WI38 (cell line): ENCODE measurements at regions not wholly inside any gene's neighbourhood (a gene's known extent, or its start where the extent isn't known, plus 50 kb on each side); places are given as distances from the start of the nearest gene placed in this dataset.

ENCODE experiments used
- H3K4me3 ChIP-seq: 2 replicates; pipeline ENCODE4 v1.5.1; 2011; ENCODE audit warnings: low read depth, mild to moderate bottlenecking, control low read depth, low read length
- TF ChIP-seq, protein P1 (sequence below): IDR thresholded peaks from 2 replicates; pipeline ENCODE4 v1.5.1; 2012; ENCODE audit warnings: low read depth, mild to moderate bottlenecking, control low read depth, low read length

- H3K4me3 ChIP-seq, result no peak overlapping the region
- TF ChIP-seq, protein P1, sequence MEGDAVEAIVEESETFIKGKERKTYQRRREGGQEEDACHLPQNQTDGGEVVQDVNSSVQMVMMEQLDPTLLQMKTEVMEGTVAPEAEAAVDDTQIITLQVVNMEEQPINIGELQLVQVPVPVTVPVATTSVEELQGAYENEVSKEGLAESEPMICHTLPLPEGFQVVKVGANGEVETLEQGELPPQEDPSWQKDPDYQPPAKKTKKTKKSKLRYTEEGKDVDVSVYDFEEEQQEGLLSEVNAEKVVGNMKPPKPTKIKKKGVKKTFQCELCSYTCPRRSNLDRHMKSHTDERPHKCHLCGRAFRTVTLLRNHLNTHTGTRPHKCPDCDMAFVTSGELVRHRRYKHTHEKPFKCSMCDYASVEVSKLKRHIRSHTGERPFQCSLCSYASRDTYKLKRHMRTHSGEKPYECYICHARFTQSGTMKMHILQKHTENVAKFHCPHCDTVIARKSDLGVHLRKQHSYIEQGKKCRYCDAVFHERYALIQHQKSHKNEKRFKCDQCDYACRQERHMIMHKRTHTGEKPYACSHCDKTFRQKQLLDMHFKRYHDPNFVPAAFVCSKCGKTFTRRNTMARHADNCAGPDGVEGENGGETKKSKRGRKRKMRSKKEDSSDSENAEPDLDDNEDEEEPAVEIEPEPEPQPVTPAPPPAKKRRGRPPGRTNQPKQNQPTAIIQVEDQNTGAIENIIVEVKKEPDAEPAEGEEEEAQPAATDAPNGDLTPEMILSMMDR, result no peak
Measured at GRCh38 chr2:122395687-122396086, 640.2 kb downstream of the TSN start.

DNA sequence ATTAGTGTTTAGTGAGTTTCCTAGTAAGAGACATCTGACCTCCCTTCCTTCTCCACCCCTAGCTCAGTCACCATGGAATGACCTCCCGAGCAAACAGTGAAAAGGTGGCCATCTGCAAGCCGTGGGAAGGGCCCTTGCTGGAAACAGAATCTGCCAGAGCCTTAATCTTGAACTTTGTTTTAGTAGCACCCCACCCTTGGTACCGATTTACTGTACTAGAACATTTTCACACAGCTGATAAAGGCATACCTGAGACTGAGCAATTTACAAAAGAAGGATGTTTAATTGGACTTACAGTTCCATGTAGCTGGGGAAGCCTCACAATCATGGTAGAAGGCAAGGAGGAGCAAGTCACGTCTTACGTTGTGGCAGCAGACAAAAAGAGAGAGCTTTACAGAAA, 655.8 kb downstream of the TSN start:
- TF ChIP-seq, protein P1, result no peak
- no peak overlapping the region for H3K4me3 ChIP-seq

- TF ChIP-seq, protein P1, result no peak
- no peak overlapping the region for H3K4me3 ChIP-seq
Measured at GRCh38 chr2:122412360-122412759, 656.9 kb downstream of the TSN start.

DNA sequence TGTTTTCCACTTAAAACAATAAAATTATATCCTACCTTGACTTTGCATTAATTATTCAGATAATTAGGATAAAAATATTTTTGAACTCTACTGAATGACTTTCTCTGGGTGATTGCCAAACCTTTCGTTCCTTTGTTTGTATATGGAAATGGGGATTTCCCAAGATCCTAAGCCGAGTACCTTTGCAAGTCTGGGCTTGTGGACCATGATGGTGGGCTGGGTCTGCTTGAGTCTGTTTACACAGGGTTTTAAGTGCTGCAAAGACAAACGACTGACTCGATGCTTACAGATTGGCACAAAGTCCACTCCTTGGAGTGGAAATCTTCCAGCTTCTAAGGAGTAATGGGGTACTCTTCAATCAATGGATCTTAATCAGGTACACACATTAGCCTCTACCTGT, 659.5 kb downstream of the TSN start:
- H3K4me3 ChIP-seq, result no peak overlapping the region
- TF ChIP-seq, protein P1, result no peak

DNA sequence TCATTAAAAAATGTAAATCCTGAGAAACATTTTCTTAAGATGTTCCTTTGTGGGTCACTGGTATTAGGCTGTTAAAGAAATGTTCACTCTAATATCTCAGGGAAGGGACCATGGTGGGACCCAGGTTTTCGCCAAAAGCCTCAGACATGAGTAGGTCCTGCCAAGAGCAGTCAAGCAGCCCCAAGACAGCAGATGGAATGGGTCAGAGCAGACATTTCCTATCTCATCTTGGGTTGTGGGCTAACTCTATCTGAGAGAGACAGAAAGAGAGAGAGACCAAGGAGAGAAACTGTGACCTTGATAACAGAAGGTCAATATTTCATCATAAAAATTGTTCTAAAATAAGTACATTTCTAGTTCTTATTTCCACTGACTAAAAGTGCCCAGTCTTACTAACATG, 661.7 kb downstream of the TSN start:
- TF ChIP-seq, protein P1, result no peak

DNA sequence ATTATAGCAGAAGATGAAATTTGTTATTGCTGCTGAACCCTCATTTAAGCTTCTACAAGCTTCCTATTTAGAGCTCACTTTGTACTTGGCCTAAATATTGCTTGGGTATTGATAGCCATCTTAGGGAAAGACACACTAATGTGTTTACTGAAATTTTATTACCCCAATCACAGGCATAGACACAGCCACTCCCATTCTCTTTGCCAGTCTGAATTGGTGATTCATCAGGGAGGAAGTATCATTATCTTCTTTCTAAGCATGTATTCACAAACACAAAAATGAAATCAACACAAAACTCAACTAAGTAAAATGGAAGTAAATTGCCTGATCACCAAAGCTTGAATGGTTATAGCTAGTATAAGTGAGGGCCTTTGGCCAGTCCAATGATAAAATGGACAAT, 666.3 kb downstream of the TSN start:
- no peak overlapping the region for H3K4me3 ChIP-seq
- TF ChIP-seq, protein P1, result no peak

More for the DNA sequence above, 661.7 kb downstream of the TSN start:
- H3K4me3 ChIP-seq, result no peak overlapping the region

- TF ChIP-seq, protein P1, result no peak
- no peak overlapping the region for H3K4me3 ChIP-seq
Measured at GRCh38 chr2:122422384-122422991, 667.0 kb downstream of the TSN start.
